HG03354 (cell line): ENCODE measurements at regions not wholly inside any gene's neighbourhood (a gene's known extent, or its start where the extent isn't known, plus 50 kb on each side); places are given as distances from the start of the nearest gene placed in this dataset.
"Not testable (repeated sequence)": the region's sequence is repeated elsewhere in the genome, so short reads cannot be mapped to it uniquely, and the experiment has no call there.

Experiments
- ATAC-seq: cut with Tn5 transposase; IDR thresholded peaks from one replicate; pipeline ENCODE4 v1.9.1; 2021; ENCODE audit warnings: mild to moderate bottlenecking; ENCODE audit not compliant: unreplicated experiment, poor library complexity, severe bottlenecking

GRCh38 chr18:24611075-24611474, 150.6 kb downstream of the HRH4 start:
- no peak for ATAC-seq

GRCh38 chr18:24613896-24614640, 153.6 kb downstream of the HRH4 start:
- no peak for ATAC-seq

GRCh38 chr18:24616653-24617052, 156.2 kb downstream of the HRH4 start:
- ATAC-seq: no peak

GRCh38 chr18:24624421-24624820, 164.0 kb downstream of the HRH4 start:
- ATAC-seq: not testable (repeated sequence)

- no peak for ATAC-seq
These were observed 167.3 kb downstream of the HRH4 start for GRCh38 chr18:24627644-24628315.

- no peak for ATAC-seq
These were observed 167.9 kb downstream of the HRH4 start for GRCh38 chr18:24628326-24628725.

- no peak for ATAC-seq
These were observed 169.5 kb downstream of the HRH4 start for GRCh38 chr18:24629921-24630320.

- no peak for ATAC-seq
These were observed 170.0 kb downstream of the HRH4 start for GRCh38 chr18:24630346-24630880.

GRCh38 chr18:24631243-24632025, 171.0 kb downstream of the HRH4 start:
- no peak for ATAC-seq

GRCh38 chr18:24632158-24632988, 171.9 kb downstream of the HRH4 start:
- ATAC-seq: no peak

- ATAC-seq: no peak
These were observed 172.7 kb downstream of the HRH4 start for GRCh38 chr18:24633121-24633520.

- ATAC-seq: no peak
These were observed 189.1 kb downstream of the HRH4 start for GRCh38 chr18:24649571-24649970.

- ATAC-seq: no peak
These were observed 191.0 kb downstream of the HRH4 start for GRCh38 chr18:24651434-24651833.

GRCh38 chr18:24656050-24656449, 195.6 kb downstream of the HRH4 start:
- ATAC-seq: no peak

- no peak for ATAC-seq
These were observed 196.4 kb downstream of the HRH4 start for GRCh38 chr18:24656551-24657443.

GRCh38 chr18:24657444-24657842, 197.0 kb downstream of the HRH4 start:
- no peak for ATAC-seq

- no peak for ATAC-seq
These were observed 197.9 kb downstream of the HRH4 start for GRCh38 chr18:24658302-24658701.

- peak; percentile 93 for ATAC-seq
These were observed 199.6 kb downstream of the HRH4 start for GRCh38 chr18:24659827-24660720.
